ENCODE measurements at regions not wholly inside any gene's neighbourhood (a gene's known extent, or its start where the extent isn't known, plus 50 kb on each side); places are given as distances from the start of the nearest gene placed in this dataset.

GRCh38 chr13:44219577-44220548 is 153.8 kb upstream of the SERP2 start:
- intact Hi-C loops (cut with DNase I, micrococcal nuclease), result no loop called here
- no peak for DNase-seq
- H3K36me3 Mint-ChIP-seq (ENCODE audit: low read depth), result no peaks in the 10 kb centered on the region
- ATAC-seq, result no peak
- ChIA-PET CTCF (interaction anchor here (0.7 to 0.9 kb wide), 2 partner anchors 29 to 538 kb away, joined by 3 to 4 read pairs; no protein-coding TSS in a partner anchor), POLR2A (no interaction called here)
- H3K27ac Mint-ChIP-seq, result no peak overlapping the region
- H3K27me3 Mint-ChIP-seq, result peaks cover 2% of the 10 kb centered on the region
- no peak overlapping the region for H3K4me3 Mint-ChIP-seq
- H3K9me3 Mint-ChIP-seq (ENCODE audit: low read depth), result no peaks in the 10 kb centered on the region
- no peaks in the 10 kb centered on the region for H3K4me1 Mint-ChIP-seq

GRCh38 chr13:44220948-44221347 is 152.7 kb upstream of the SERP2 start:
- H3K27ac Mint-ChIP-seq, result no peak overlapping the region
- ATAC-seq, result no peak
- intact Hi-C loops (cut with DNase I, micrococcal nuclease), result no loop called here
- CTCF ChIA-PET, result no interaction called here
- no peaks in the 10 kb centered on the region for H3K36me3 Mint-ChIP-seq (ENCODE audit: low read depth)
- H3K9me3 Mint-ChIP-seq (ENCODE audit: low read depth), result no peaks in the 10 kb centered on the region
- POLR2A ChIA-PET, result no interaction called here
- DNase-seq, result no peak
- H3K4me3 Mint-ChIP-seq, result no peak overlapping the region
- H3K4me1 Mint-ChIP-seq, result no peaks in the 10 kb centered on the region
- H3K27me3 Mint-ChIP-seq, result peaks cover 2% of the 10 kb centered on the region

DNA sequence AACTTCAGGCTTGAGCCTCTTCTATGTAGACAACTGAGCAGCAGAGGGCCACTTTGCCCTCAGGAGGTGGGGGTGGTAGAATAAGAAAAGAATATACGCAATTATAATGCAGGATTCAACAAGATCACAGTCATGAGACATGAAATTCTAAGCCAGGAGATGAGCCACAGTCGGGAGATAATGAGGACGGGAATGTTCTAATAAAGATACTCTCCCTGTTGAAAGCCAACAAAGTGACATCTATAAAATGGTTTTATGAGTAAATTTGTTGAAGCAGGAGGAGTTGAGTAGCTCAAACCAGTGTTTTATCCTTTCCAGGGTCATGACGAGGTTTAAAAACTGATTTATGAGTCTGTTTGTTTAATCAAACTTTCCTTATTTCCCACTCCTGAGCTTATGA is 152.0 kb upstream of the SERP2 start:
- ATAC-seq, result no peak
- Mint-ChIP-seq H3K27ac (no peak overlapping the region), H3K27me3 (peaks cover 2% of the 10 kb centered on the region), H3K4me3 (no peak overlapping the region), H3K36me3 (ENCODE audit: low read depth) (no peaks in the 10 kb centered on the region), H3K4me1 (no peaks in the 10 kb centered on the region), H3K9me3 (ENCODE audit: low read depth) (no peaks in the 10 kb centered on the region)
- CTCF ChIA-PET, result no interaction called here
- no peak for DNase-seq
- POLR2A ChIA-PET, result no interaction called here
- intact Hi-C loops (cut with DNase I, micrococcal nuclease), result no loop called here

- no peak for DNase-seq
- ChIA-PET POLR2A (no interaction called here), CTCF (interaction anchor here (1.1 to 1.2 kb wide), 2 partner anchors 50 to 235 kb away, joined by 3 to 4 read pairs; no protein-coding TSS in a partner anchor)
- Mint-ChIP-seq H3K36me3 (ENCODE audit: low read depth) (no peaks in the 10 kb centered on the region), H3K4me1 (no peaks in the 10 kb centered on the region), H3K27ac (no peak overlapping the region), H3K27me3 (peaks cover 2% of the 10 kb centered on the region), H3K4me3 (no peak overlapping the region), H3K9me3 (ENCODE audit: low read depth) (no peaks in the 10 kb centered on the region)
- intact Hi-C loops (cut with DNase I, micrococcal nuclease), result no loop called here
- no peak for ATAC-seq
Observed at GRCh38 chr13:44223770-44224444, 149.7 kb upstream of the SERP2 start.

DNA sequence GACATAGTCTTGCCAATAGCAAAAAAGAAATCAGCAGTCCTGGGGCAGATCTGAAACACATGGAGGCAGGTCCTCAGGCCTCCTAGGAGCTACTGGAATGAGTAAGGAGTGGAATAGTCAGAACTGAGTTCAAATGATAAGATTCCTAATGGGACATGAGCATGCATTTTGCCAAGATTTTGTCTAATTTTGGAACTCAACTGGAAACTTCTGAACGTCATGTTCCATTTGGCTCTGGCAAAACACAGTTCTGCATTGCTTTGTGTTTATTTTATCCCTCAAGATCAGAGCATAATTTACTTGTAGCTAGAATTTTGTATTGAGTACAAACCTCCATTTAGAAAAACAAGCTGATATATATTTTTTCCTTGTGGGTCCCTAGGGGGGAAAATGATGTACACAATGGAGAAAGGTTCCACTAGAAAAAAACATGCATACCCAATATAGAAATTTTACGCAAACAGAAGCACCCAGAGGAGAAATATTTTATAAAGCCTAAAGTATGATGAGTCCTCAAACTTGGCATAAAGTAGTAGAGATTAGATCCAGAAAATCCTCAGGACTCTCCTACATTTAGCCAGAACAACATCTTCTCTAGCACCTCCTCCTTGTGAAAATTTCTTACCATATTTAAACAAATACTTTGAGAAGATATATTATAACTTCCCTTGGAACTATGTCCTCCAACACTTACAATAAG is 149.0 kb upstream of the SERP2 start:
- Mint-ChIP-seq H3K4me1 (no peaks in the 10 kb centered on the region), H3K27ac (no peak overlapping the region), H3K9me3 (ENCODE audit: low read depth) (no peaks in the 10 kb centered on the region), H3K36me3 (ENCODE audit: low read depth) (no peaks in the 10 kb centered on the region), H3K27me3 (peaks cover 2% of the 10 kb centered on the region), H3K4me3 (no peak overlapping the region)
- ChIA-PET CTCF (interaction anchor here (1.1 to 1.2 kb wide), 2 partner anchors 50 to 236 kb away, joined by 3 to 4 read pairs; no protein-coding TSS in a partner anchor), POLR2A (no interaction called here)
- intact Hi-C loops (cut with DNase I, micrococcal nuclease), result no loop called here
- ATAC-seq, result no peak
- no peak for DNase-seq

GRCh38 chr13:44229371-44230030 is 144.1 kb upstream of the SERP2 start:
- Mint-ChIP-seq H3K4me1 (peaks cover 2% of the 10 kb centered on the region), H3K4me3 (no peak overlapping the region), H3K27ac (no peak overlapping the region)

GRCh38 chr13:44230071-44230470 is 143.6 kb upstream of the SERP2 start:
- Mint-ChIP-seq H3K27me3 (peaks cover 2% of the 10 kb centered on the region), H3K36me3 (ENCODE audit: low read depth) (no peaks in the 10 kb centered on the region), H3K4me1 (peaks cover 2% of the 10 kb centered on the region), H3K27ac (no peak overlapping the region), H3K4me3 (no peak overlapping the region), H3K9me3 (ENCODE audit: low read depth) (no peaks in the 10 kb centered on the region)
- intact Hi-C loops (cut with DNase I, micrococcal nuclease), result no loop called here
- ChIA-PET CTCF (no interaction called here), POLR2A (no interaction called here)
- DNase-seq (no peak), ATAC-seq (no peak)

More at GRCh38 chr13:44229371-44230030, 144.1 kb upstream of the SERP2 start:
- intact Hi-C loops (cut with DNase I, micrococcal nuclease), result no loop called here
- ChIA-PET CTCF (no interaction called here), POLR2A (no interaction called here)
- H3K9me3 Mint-ChIP-seq (ENCODE audit: low read depth), result no peaks in the 10 kb centered on the region
- H3K36me3 Mint-ChIP-seq (ENCODE audit: low read depth), result no peaks in the 10 kb centered on the region
- H3K27me3 Mint-ChIP-seq, result peaks cover 2% of the 10 kb centered on the region
- ATAC-seq (no peak), DNase-seq (no peak)

- CTCF ChIA-PET, result no interaction called here
- ATAC-seq, result no peak
Observed at GRCh38 chr13:44230736-44231135, 142.9 kb upstream of the SERP2 start.

GRCh38 chr13:44231786-44232516 is 141.7 kb upstream of the SERP2 start:
- DNase-seq (peak; percentile 15), ATAC-seq (peak; percentile 47)
- intact Hi-C loops (cut with DNase I, micrococcal nuclease), result no loop called here
- Mint-ChIP-seq H3K27me3 (peaks cover 2% of the 10 kb centered on the region), H3K36me3 (ENCODE audit: low read depth) (no peaks in the 10 kb centered on the region), H3K9me3 (ENCODE audit: low read depth) (no peaks in the 10 kb centered on the region), H3K27ac (no peak overlapping the region), H3K4me1 (peaks cover 2% of the 10 kb centered on the region), H3K4me3 (no peak overlapping the region)
- POLR2A ChIA-PET, result no interaction called here
- CTCF ChIA-PET, result interaction anchor here (1.1 kb wide), 2 partner anchors 9 to 42 kb away, joined by 3 read pairs; no protein-coding TSS in a partner anchor

More at GRCh38 chr13:44230736-44231135, 142.9 kb upstream of the SERP2 start:
- peaks cover 2% of the 10 kb centered on the region for H3K4me1 Mint-ChIP-seq
- DNase-seq, result no peak
- POLR2A ChIA-PET, result interaction anchor here (0.7 kb wide), 1 partner anchor 1163 kb away, joined by 3 read pairs; no protein-coding TSS in a partner anchor
- no peak overlapping the region for H3K27ac Mint-ChIP-seq
- no peaks in the 10 kb centered on the region for H3K9me3 Mint-ChIP-seq (ENCODE audit: low read depth)
- H3K4me3 Mint-ChIP-seq, result no peak overlapping the region
- H3K36me3 Mint-ChIP-seq (ENCODE audit: low read depth), result no peaks in the 10 kb centered on the region
- intact Hi-C loops (cut with DNase I, micrococcal nuclease), result no loop called here
- H3K27me3 Mint-ChIP-seq, result peaks cover 2% of the 10 kb centered on the region

DNA sequence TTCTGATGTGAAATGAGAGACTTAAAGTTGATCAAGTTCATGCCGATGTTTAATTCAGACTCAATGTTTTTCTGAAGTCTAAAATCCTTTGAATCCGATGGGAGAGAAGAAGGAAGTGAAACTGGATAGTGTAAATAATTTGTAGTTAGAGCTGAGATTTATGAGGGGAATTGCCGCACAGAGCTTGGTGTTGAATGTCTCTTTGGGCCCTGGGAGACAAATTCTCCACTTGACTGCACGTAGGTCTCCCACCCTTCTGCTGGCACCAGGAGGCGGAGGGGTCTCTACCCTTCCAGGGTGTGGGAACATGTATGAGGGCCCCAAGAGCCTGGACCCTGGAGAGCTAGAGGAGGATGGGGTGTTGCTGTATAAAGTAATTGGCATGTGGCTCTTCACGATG is 140.8 kb upstream of the SERP2 start:
- H3K4me3 Mint-ChIP-seq, result no peak overlapping the region
- peaks cover 8% of the 10 kb centered on the region for H3K4me1 Mint-ChIP-seq
- DNase-seq (no peak), ATAC-seq (no peak)
- POLR2A ChIA-PET, result no interaction called here
- no peak overlapping the region for H3K27ac Mint-ChIP-seq
- H3K9me3 Mint-ChIP-seq (ENCODE audit: low read depth), result no peaks in the 10 kb centered on the region
- intact Hi-C loops (cut with DNase I, micrococcal nuclease), result no loop called here
- no peaks in the 10 kb centered on the region for H3K36me3 Mint-ChIP-seq (ENCODE audit: low read depth)
- CTCF ChIA-PET, result interaction anchor here (1.1 kb wide), 2 partner anchors 10 to 43 kb away, joined by 3 read pairs; no protein-coding TSS in a partner anchor
- peaks cover 2% of the 10 kb centered on the region for H3K27me3 Mint-ChIP-seq

Data from activated CD4-positive, alpha-beta T cell treated with anti-CD3 and anti-CD28 coated beads for 36 hours (primary cell).